ENCODE measurements at regions not wholly inside any gene's neighbourhood (a gene's known extent, or its start where the extent isn't known, plus 50 kb on each side); places are given as distances from the start of the nearest gene placed in this dataset.

DNA sequence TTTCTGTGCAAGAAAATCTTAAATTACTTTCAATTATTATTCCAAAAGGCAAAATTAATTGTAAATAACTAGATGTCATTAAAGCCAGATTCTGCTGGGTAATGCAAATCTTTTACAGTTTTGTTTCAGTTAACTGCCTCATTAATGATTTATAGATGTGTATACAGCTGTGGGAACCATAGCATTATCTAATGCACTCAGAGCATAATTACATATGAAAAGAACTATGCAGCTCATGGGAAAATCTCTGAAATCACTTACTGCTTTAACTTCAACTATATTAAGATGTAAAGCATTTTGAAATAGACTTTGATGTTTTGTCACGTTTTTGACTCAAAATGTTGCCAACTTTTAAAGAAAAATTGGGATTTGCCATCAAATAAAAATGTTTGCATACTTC, 630.3 kb upstream of the KLHL4 start:
- DNase-seq (ENCODE audit: low spot score in 2 of 2) = no peak
- H3K4me1 ChIP-seq = no peaks in the 10 kb centered on the region
- intact Hi-C loops (cut with DNase I; ENCODE audit: low total_unique reads) = no loop called here
- no peak overlapping the region for H3K4me3 ChIP-seq
- TF ChIP-seq, protein P1, sequence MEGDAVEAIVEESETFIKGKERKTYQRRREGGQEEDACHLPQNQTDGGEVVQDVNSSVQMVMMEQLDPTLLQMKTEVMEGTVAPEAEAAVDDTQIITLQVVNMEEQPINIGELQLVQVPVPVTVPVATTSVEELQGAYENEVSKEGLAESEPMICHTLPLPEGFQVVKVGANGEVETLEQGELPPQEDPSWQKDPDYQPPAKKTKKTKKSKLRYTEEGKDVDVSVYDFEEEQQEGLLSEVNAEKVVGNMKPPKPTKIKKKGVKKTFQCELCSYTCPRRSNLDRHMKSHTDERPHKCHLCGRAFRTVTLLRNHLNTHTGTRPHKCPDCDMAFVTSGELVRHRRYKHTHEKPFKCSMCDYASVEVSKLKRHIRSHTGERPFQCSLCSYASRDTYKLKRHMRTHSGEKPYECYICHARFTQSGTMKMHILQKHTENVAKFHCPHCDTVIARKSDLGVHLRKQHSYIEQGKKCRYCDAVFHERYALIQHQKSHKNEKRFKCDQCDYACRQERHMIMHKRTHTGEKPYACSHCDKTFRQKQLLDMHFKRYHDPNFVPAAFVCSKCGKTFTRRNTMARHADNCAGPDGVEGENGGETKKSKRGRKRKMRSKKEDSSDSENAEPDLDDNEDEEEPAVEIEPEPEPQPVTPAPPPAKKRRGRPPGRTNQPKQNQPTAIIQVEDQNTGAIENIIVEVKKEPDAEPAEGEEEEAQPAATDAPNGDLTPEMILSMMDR (IDR thresholded peaks at IDR 0.05) = no peak
- TF ChIP-seq POLR2A (IDR thresholded peaks at IDR 0.05) (no peak), POLR2AphosphoS5 (IDR thresholded peaks at IDR 0.05) (no peak)
- H3K27ac ChIP-seq = no peak overlapping the region
- no peaks in the 10 kb centered on the region for H3K36me3 ChIP-seq
- H3K27me3 ChIP-seq = peaks cover 0 to 10% of the 10 kb centered on the region in 2 donors
- no peaks in the 10 kb centered on the region for H3K9me3 ChIP-seq

DNA sequence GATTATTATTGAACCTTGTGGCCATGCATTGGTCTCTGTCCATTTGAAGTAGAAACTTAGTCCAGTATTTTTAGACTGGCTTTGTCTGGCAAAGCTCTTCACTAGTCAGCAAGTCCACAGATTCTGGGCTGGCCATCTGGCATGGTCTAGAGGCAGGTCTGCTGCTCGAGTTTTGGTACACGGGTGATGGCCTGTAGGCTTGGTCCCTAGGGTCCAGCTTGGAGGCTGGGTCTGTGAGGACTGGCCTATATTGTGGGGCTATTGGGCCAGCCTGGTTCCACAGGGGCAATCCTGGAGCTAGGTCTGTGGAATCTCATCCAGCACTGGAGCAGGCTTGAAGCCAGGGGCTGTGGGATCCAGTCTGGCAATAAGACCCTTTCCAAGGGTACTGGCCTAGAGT, 607.6 kb upstream of the KLHL4 start:
- TF ChIP-seq, protein P1 (IDR thresholded peaks at IDR 0.05) = no peak
- TF ChIP-seq POLR2A (IDR thresholded peaks at IDR 0.05) (no peak), POLR2AphosphoS5 (IDR thresholded peaks at IDR 0.05) (no peak)
- Histone ChIP-seq H3K27me3 (peaks cover 0 to 31% of the 10 kb centered on the region in 2 donors), H3K4me3 (no peak overlapping the region), H3K4me1 (no peaks in the 10 kb centered on the region), H3K9me3 (no peaks in the 10 kb centered on the region), H3K36me3 (no peaks in the 10 kb centered on the region), H3K27ac (no peak overlapping the region)
- DNase-seq (ENCODE audit: low spot score in 2 of 2) = no peak
- intact Hi-C loops (cut with DNase I; ENCODE audit: low total_unique reads) = no loop called here

DNA sequence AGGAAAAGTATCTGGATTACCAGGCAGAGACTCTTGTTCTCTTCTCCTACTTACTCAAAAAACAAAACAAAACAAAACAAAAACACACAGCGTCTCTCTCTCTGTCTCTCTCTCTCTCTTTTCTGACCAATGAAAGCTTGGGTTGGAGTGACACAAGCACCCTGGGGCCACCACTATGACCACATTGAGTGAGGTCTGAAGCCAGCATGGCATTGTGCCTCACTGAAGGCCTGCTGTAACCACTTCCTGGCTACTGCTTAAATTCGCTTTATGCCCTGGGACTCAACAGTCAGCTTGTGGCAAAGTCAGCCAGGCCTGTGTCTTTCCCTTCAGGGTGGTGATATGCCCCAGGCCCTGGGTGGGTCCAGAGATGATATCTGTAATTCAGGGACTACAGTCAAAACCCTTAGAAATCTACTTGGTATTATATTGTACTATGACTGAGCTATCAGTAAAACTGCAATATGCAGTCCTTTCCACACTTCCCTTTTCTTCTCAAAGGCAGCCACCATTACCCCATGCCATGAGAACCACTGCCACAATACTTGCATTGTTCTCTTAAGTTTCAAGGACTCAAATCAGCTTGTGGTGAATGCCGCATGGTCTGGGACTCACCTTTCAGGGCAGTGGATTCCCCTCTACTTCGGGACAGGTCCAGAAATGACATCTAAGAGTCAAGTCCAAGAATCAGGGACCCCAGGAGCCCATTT, 606.8 kb upstream of the KLHL4 start:
- DNase-seq (ENCODE audit: low spot score in 2 of 2) = no peak
- Histone ChIP-seq H3K4me3 (no peak overlapping the region), H3K27me3 (peaks cover 0 to 31% of the 10 kb centered on the region in 2 donors), H3K36me3 (no peaks in the 10 kb centered on the region), H3K27ac (no peak overlapping the region), H3K9me3 (no peaks in the 10 kb centered on the region), H3K4me1 (no peaks in the 10 kb centered on the region)
- intact Hi-C loops (cut with DNase I; ENCODE audit: low total_unique reads) = no loop called here
- TF ChIP-seq POLR2AphosphoS5 (IDR thresholded peaks at IDR 0.05) (no peak), POLR2A (IDR thresholded peaks at IDR 0.05) (no peak)
- TF ChIP-seq, protein P1 (IDR thresholded peaks at IDR 0.05) = no peak

DNA sequence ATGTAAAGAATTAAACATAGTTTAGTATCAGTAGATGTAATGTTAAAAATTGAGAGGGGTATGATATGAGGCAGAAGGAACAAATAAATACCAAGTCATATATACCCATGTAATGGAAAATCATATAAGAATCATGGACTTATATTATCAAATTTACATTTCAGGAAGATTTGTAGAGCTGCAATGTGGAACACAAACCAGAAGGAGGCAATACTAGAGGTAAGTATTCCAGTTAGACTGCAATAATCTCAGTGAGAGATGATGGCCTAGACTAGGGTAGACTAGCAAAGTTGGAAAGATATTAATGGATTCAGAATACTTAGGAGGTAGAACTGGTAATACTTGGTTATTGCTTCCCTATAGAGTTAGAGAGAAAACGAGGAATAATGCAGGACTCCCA, 603.0 kb upstream of the KLHL4 start:
- no peak overlapping the region for H3K4me3 ChIP-seq
- no peak for DNase-seq (ENCODE audit: low spot score in 2 of 2)
- no peaks in the 10 kb centered on the region for H3K4me1 ChIP-seq
- no peaks in the 10 kb centered on the region for H3K9me3 ChIP-seq
- TF ChIP-seq, protein P1 (IDR thresholded peaks at IDR 0.05) = no peak
- no peak for TF ChIP-seq POLR2A (IDR thresholded peaks at IDR 0.05)
- no peak for TF ChIP-seq POLR2AphosphoS5 (IDR thresholded peaks at IDR 0.05)
- intact Hi-C loops (cut with DNase I; ENCODE audit: low total_unique reads) = no loop called here
- H3K27me3 ChIP-seq = peaks cover 0 to 32% of the 10 kb centered on the region in 2 donors
- no peak overlapping the region for H3K27ac ChIP-seq
- no peaks in the 10 kb centered on the region for H3K36me3 ChIP-seq

DNA sequence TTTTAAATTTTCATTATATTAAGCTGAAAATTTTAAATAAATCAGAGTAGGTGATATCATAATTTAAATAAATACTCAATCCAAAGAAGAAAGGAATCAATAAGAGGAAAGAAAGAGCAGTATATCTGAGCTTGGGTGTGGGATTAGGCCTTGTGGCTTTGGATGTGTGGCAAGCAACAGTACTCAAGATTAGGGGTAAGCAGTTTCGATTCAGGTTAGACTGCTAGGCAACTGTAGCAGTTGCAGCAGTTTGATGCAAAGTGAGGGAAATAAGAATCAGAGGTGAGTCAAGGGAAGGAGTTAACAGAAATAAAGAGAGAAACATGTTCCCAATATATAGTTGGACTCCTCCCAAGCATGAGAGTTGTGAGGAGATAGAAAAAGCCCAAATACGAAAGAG, 599.6 kb upstream of the KLHL4 start:
- Histone ChIP-seq H3K36me3 (no peaks in the 10 kb centered on the region), H3K27ac (no peak overlapping the region), H3K4me1 (no peaks in the 10 kb centered on the region), H3K9me3 (no peaks in the 10 kb centered on the region), H3K4me3 (no peak overlapping the region), H3K27me3 (peaks cover 0 to 23% of the 10 kb centered on the region in 2 donors)
- TF ChIP-seq POLR2AphosphoS5 (IDR thresholded peaks at IDR 0.05) = no peak
- TF ChIP-seq, protein P1 (IDR thresholded peaks at IDR 0.05) = no peak
- TF ChIP-seq POLR2A (IDR thresholded peaks at IDR 0.05) = no peak
- DNase-seq (ENCODE audit: low spot score in 2 of 2) = no peak
- intact Hi-C loops (cut with DNase I; ENCODE audit: low total_unique reads) = no loop called here

All from breast epithelium (tissue), 4 donors.